ENCODE measurements at regions not wholly inside any gene's neighbourhood (a gene's known extent, or its start where the extent isn't known, plus 50 kb on each side); places are given as distances from the start of the nearest gene placed in this dataset.

DNA sequence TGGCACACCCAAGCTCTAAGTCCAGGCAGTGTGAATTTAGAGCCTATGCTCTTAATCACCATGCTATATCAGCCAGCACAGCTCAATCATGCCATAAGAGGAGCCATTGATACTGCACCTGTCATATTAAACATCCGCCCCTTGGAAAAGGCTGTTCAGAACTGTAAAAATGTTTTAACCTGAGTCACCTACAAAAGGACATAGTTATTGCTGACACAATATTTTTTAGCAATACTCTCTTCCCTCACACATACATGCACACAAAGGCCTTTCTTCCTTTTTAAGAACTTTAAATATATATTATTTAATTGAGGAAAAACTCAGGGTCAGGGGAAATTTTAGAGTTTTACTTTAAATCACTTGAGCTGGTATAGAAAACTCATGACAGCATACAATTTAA, 83.5 kb upstream of the ATXN7L3B start:
- no peak overlapping the region for H2BK12ac ChIP-seq (ENCODE audit: low read depth, low read length)
- no peak overlapping the region for H3K4me2 ChIP-seq (ENCODE audit: insufficient read depth in 1 of 2, low read depth in 2 of 2, low read length in 2 of 2)
- H4K20me1 ChIP-seq (replicated peaks in 1 of 2; ENCODE audit: control insufficient read depth in 1 of 2, insufficient read depth in 2 of 2, low read length in 2 of 2), result no peaks in the 10 kb centered on the region
- 94% methylated on average over 1 of the region's 1 CpG; no CpG with 5 or more reads in 1 of the 2 experiments for WGBS, 2 experiments (ENCODE audit: extremely low coverage in 1 of 2, insufficient coverage in 1 of 2, insufficient read length in 1 of 2, insufficient replicate concordance in 2 of 2, low coverage in 1 of 2, low lambda C conversion rate in 2 of 2, missing lambda C conversion rate in 1 of 2)
- H4K5ac ChIP-seq (ENCODE audit: insufficient read length, low read depth, low read length), result no peak overlapping the region
- H3K14ac ChIP-seq (ENCODE audit: insufficient read length), result no peak overlapping the region
- H3K23ac ChIP-seq (ENCODE audit: insufficient read length), result no peak overlapping the region
- no peak overlapping the region for H3K27ac ChIP-seq (ENCODE audit: low read depth, low read length)
- H3K27me3 ChIP-seq (replicated peaks in 1 of 4; ENCODE audit: control insufficient read depth in 3 of 4, extremely low read depth in 1 of 4, insufficient read depth in 3 of 4, low read length in 3 of 4), result no peaks in the 10 kb centered on the region
- H2BK20ac ChIP-seq (ENCODE audit: low read length), result no peak overlapping the region
- H3K23me2 ChIP-seq (ENCODE audit: low read depth, low read length), result no peaks in the 10 kb centered on the region
- H2BK15ac ChIP-seq (ENCODE audit: low read length), result no peak overlapping the region
- H3K9ac ChIP-seq (replicated peaks in 1 of 4; ENCODE audit: extremely low read depth in 1 of 4, low read depth in 3 of 4, low read length in 3 of 4), result no peak overlapping the region
- no peaks in the 10 kb centered on the region for H3K79me2 ChIP-seq (ENCODE audit: control insufficient read depth in 1 of 2, insufficient read depth in 2 of 2, low read length in 2 of 2)
- H3K4ac ChIP-seq (replicated peaks; ENCODE audit: insufficient read length, low read depth, low read length), result no peak overlapping the region
- H2AFZ ChIP-seq (ENCODE audit: low read length), result no peak overlapping the region
- CTCF ChIA-PET (ENCODE audit: partially characterized antibody), result no interaction called here
- no peak overlapping the region for H3K56ac ChIP-seq (replicated peaks; ENCODE audit: insufficient read length, low read depth, low read length)
- no peaks in the 10 kb centered on the region for H3K4me1 ChIP-seq (replicated peaks in 1 of 4; ENCODE audit: control insufficient read depth in 3 of 4, insufficient read depth in 4 of 4, low read length in 3 of 4)
- POLR2A ChIA-PET (ENCODE audit: partially characterized antibody), result no interaction called here
- no peak for FAIRE-seq
- DNase-seq (ENCODE audit: low read depth in 1 of 2, low spot score in 2 of 2), result no peak
- H3K18ac ChIP-seq (ENCODE audit: extremely low read depth, low read length), result no peak overlapping the region
- H2BK5ac ChIP-seq (ENCODE audit: low read depth, low read length), result no peak overlapping the region
- H3K79me1 ChIP-seq (ENCODE audit: low read depth, low read length), result no peaks in the 10 kb centered on the region
- H3K36me3 ChIP-seq (ENCODE audit: control insufficient read depth in 2 of 4, insufficient read depth in 4 of 4, low read length in 3 of 4), result no peaks in the 10 kb centered on the region
- H2BK120ac ChIP-seq (replicated peaks; ENCODE audit: low read depth, low read length), result no peak overlapping the region
- H4K91ac ChIP-seq (replicated peaks; ENCODE audit: insufficient read length, low read length), result no peak overlapping the region
- H2AK5ac ChIP-seq (ENCODE audit: low read depth, low read length), result no peak overlapping the region
- no peak overlapping the region for H3K4me3 ChIP-seq (ENCODE audit: extremely low read depth in 1 of 4, insufficient read depth in 2 of 4, low read depth in 3 of 4, low read length in 4 of 4)
- no peak overlapping the region for H4K8ac ChIP-seq (ENCODE audit: extremely low read depth, insufficient read depth, low read length)
- H3K9me3 ChIP-seq (ENCODE audit: insufficient read depth in 2 of 2, low read depth in 1 of 2, low read length in 1 of 2), result no peaks in the 10 kb centered on the region
- TF ChIP-seq, protein P1, sequence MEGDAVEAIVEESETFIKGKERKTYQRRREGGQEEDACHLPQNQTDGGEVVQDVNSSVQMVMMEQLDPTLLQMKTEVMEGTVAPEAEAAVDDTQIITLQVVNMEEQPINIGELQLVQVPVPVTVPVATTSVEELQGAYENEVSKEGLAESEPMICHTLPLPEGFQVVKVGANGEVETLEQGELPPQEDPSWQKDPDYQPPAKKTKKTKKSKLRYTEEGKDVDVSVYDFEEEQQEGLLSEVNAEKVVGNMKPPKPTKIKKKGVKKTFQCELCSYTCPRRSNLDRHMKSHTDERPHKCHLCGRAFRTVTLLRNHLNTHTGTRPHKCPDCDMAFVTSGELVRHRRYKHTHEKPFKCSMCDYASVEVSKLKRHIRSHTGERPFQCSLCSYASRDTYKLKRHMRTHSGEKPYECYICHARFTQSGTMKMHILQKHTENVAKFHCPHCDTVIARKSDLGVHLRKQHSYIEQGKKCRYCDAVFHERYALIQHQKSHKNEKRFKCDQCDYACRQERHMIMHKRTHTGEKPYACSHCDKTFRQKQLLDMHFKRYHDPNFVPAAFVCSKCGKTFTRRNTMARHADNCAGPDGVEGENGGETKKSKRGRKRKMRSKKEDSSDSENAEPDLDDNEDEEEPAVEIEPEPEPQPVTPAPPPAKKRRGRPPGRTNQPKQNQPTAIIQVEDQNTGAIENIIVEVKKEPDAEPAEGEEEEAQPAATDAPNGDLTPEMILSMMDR (IDR thresholded peaks at IDR 0.05; ENCODE audit: control extremely low read depth in 1 of 3, insufficient read depth in 1 of 3, low read depth in 1 of 3, low read length in 3 of 3), result no peak
- TF ChIP-seq MAX (IDR thresholded peaks at IDR 0.05) (no peak), SP2 (IDR thresholded peaks at IDR 0.05; ENCODE audit: low read length) (no peak), JUND (IDR thresholded peaks at IDR 0.05; ENCODE audit: low read length) (no peak), YY1 (IDR thresholded peaks at IDR 0.05; ENCODE audit: low read depth, low read length) (no peak), CHD1 (IDR thresholded peaks at IDR 0.05; ENCODE audit: low read depth, low read length) (no peak), EP300 (IDR thresholded peaks at IDR 0.05; ENCODE audit: borderline replicate concordance in 1 of 2, low read depth in 2 of 2, low read length in 2 of 2) (no peak), PHF8 (conservative IDR thresholded peaks at IDR 0.05; ENCODE audit: low read depth, low read length) (no peak), SIN3A (conservative IDR thresholded peaks at IDR 0.05 in 1 of 2, IDR thresholded peaks at IDR 0.05 in 1 of 2; ENCODE audit: low read depth in 1 of 2, low read length in 2 of 2) (no peak), KDM4A (IDR thresholded peaks at IDR 0.05; ENCODE audit: low read depth, low read length, severe bottlenecking) (no peak), BCL11A (IDR thresholded peaks at IDR 0.05; ENCODE audit: low read depth in 2 of 2, low read length in 2 of 2) (no peak), POLR2A (IDR thresholded peaks at IDR 0.05; ENCODE audit: control extremely low read depth in 1 of 2, low read depth in 2 of 2, low read length in 2 of 2) (no peak), SP4 (IDR thresholded peaks at IDR 0.05; ENCODE audit: low read length) (no peak)

All from H1 (cell line).